Thoracic aorta (tissue), 2 donors: ENCODE measurements at regions not wholly inside any gene's neighbourhood (a gene's known extent, or its start where the extent isn't known, plus 50 kb on each side); places are given as distances from the start of the nearest gene placed in this dataset.

Source experiments
- ATAC-seq: fragments of 150-250 bp; one replicate; pipeline ENCODE4 v1.8.0; 2017; ENCODE audit warnings: low read depth; ENCODE audit not compliant: insufficient number of reproducible peaks, low FRiP score
- DNase-seq: peaks from one replicate; pipeline ENCODE4 v3.0.0-alpha.2; 2020; ENCODE audit warnings: low spot score
- H3K27ac ChIP-seq, 2 donors: fragments of 200-600 bp; sonication (generic); 1 replicate in 1 of 2; 2 replicates in 1 of 2; pipeline ENCODE4 v1.5.1; 2016; ENCODE audit warnings: mild to moderate bottlenecking in 2 of 2, moderate library complexity in 2 of 2
- H3K27me3 ChIP-seq: fragments of 200-600 bp; sonication (generic); replicated peaks from 2 replicates; pipeline ENCODE4 v1.6.0; 2016; ENCODE audit warnings: mild to moderate bottlenecking; ENCODE audit not compliant: insufficient read depth
- H3K36me3 ChIP-seq: fragments of 200-600 bp; sonication (generic); one replicate; pipeline ENCODE4 v1.5.1; 2016
- H3K4me1 ChIP-seq, 2 donors: fragments of 200-600 bp; sonication (generic); 1 replicate in 1 of 2; 2 replicates in 1 of 2; pipeline versions ENCODE4 v1.5.1 to v1.6.0; 2016; ENCODE audit warnings: low read depth in 2 of 2, mild to moderate bottlenecking in 1 of 2; ENCODE audit not compliant: control insufficient read depth in 1 of 2
- H3K4me3 ChIP-seq: fragments of 200-600 bp; sonication (generic); 2 replicates; pipeline ENCODE4 v1.5.1; 2016; ENCODE audit warnings: mild to moderate bottlenecking
- H3K9me3 ChIP-seq: fragments of 200-600 bp; sonication (generic); 2 replicates; pipeline ENCODE4 v1.5.1; 2016
- TF ChIP-seq, protein P1 (sequence below): fragments of 200-600 bp; sonication (generic); IDR thresholded peaks from one replicate; pipeline ENCODE4 v1.5.1; 2019; ENCODE audit warnings: antibody characterized with exemption

DNA sequence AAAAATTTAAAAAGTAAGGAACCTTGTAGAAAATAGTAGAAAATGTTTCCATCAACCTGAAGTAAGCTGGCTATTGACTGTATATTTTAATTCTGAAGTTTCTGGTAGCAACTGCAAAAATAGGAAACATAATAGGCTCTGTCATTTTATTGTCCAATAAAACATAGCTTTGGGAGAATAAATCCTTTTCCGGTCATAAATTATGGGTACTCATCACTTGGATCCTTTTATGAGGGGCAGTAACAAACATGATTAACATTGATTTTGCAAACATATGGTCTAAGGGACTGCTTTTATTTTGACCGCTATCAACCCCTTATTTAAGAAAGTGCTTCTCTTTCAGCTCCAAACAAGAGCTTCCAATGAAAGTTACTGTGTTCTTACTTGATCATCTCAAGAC, 495.9 kb upstream of the ANKRD30A start:
- no peaks in the 10 kb centered on the region for H3K4me1 ChIP-seq
- no peak overlapping the region for H3K4me3 ChIP-seq
- H3K27ac ChIP-seq, result no peak overlapping the region
- ATAC-seq (no peak), DNase-seq (no peak)
- no peaks in the 10 kb centered on the region for H3K9me3 ChIP-seq
- TF ChIP-seq, protein P1, sequence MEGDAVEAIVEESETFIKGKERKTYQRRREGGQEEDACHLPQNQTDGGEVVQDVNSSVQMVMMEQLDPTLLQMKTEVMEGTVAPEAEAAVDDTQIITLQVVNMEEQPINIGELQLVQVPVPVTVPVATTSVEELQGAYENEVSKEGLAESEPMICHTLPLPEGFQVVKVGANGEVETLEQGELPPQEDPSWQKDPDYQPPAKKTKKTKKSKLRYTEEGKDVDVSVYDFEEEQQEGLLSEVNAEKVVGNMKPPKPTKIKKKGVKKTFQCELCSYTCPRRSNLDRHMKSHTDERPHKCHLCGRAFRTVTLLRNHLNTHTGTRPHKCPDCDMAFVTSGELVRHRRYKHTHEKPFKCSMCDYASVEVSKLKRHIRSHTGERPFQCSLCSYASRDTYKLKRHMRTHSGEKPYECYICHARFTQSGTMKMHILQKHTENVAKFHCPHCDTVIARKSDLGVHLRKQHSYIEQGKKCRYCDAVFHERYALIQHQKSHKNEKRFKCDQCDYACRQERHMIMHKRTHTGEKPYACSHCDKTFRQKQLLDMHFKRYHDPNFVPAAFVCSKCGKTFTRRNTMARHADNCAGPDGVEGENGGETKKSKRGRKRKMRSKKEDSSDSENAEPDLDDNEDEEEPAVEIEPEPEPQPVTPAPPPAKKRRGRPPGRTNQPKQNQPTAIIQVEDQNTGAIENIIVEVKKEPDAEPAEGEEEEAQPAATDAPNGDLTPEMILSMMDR, result no peak
- no peaks in the 10 kb centered on the region for H3K36me3 ChIP-seq
- no peaks in the 10 kb centered on the region for H3K27me3 ChIP-seq

DNA sequence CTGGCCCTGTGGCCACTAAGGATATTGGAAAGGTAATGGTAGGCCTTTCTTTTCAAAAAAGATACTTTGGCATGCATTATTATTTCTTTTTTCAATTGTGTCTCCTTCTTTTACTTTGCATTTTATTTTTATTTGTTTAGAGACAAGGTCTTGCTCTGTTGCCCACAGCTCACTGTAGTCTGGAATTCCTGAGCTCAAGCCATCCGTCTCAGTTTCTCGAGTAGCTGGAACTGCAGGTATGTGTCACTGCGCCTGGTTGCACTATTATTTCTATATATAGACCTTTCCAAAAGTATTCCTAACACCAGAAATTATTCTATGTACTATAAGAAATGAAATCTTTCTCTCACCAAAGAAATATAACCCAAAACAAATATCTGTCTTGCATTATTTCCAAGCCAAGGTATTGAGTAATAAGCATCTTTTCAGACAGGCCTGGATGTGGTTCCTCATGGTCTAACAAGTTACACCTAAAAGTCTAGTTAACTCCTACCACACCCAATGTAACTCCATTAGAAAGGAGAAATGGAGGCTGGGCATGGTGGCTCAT, 500.8 kb upstream of the ANKRD30A start:
- DNase-seq (no peak), ATAC-seq (no peak)
- Histone ChIP-seq H3K4me3 (no peak overlapping the region), H3K36me3 (no peaks in the 10 kb centered on the region), H3K9me3 (no peaks in the 10 kb centered on the region), H3K27ac (no peak overlapping the region), H3K4me1 (no peaks in the 10 kb centered on the region), H3K27me3 (no peaks in the 10 kb centered on the region)
- TF ChIP-seq, protein P1, result no peak

DNA sequence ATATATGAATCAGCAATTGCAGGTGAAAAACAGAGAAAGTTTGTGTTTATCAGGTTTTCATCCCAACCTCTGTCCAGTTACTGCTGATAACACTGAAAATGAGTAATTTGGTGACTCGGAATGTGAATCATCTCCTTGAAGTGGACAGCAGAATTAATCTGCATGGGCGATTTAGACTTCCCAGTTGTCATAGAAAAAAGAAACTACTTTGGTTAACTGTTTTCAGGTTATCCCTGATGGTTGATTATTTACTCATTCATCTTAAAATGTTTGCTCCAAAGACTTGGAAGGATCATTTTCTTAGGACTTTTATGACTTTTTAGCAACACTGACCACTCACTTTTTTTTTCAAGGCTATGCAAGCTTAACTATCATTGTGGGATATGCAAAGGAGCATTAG, 504.1 kb upstream of the ANKRD30A start:
- peaks cover 4 to 8% of the 10 kb centered on the region in 2 donors for H3K4me1 ChIP-seq
- H3K27ac ChIP-seq, result no peak overlapping the region
- no peaks in the 10 kb centered on the region for H3K27me3 ChIP-seq
- H3K9me3 ChIP-seq, result no peaks in the 10 kb centered on the region
- no peak overlapping the region for H3K4me3 ChIP-seq
- no peak for DNase-seq
- no peak for ATAC-seq
- TF ChIP-seq, protein P1, result no peak
- H3K36me3 ChIP-seq, result no peaks in the 10 kb centered on the region

DNA sequence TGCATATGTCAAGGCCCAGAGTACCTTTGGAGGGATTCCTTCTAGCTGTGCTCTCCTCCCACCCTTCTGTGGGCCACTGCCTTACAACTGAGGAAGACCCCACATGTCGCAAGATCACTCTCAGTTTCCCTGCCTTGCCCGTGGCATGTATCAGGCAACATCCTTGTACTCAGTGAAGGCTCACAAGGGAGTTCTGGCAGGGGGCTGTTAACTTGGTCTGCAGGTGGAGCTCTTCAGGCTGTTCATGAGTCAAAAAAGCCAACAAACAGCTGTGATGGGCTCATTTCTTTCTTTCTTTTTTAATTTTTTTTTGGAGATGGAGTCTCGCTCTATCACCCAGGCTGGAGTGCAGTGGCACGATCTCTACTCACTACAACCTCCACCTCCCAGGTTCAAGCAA, 513.0 kb upstream of the ANKRD30A start:
- peaks cover 4 to 7% of the 10 kb centered on the region in 2 donors for H3K4me1 ChIP-seq
- TF ChIP-seq, protein P1, result no peak
- no peak overlapping the region for H3K27ac ChIP-seq
- no peak for ATAC-seq
- H3K27me3 ChIP-seq, result no peaks in the 10 kb centered on the region
- DNase-seq, result no peak
- H3K36me3 ChIP-seq, result no peaks in the 10 kb centered on the region
- no peaks in the 10 kb centered on the region for H3K9me3 ChIP-seq
- no peak overlapping the region for H3K4me3 ChIP-seq

DNA sequence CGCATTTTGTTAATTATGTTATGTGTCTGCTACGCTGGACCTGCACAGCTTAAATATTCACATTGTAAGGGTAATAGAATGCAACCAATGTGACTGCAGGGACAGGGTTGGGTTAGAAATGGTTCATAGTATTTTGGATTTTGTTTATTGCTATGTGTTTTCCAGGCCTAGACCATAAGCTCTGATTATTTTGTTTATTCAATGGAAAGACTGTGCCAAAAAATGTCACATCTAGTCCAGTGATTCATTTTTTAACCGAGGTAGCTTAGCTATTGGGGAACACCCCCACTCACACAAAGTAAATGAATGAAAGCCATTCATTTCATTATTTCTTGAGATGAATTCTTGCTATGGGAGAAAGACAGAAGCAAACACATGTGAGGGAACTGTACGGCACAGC, 516.5 kb upstream of the ANKRD30A start:
- Histone ChIP-seq H3K4me3 (no peak overlapping the region), H3K4me1 (no peaks in the 10 kb centered on the region), H3K9me3 (no peaks in the 10 kb centered on the region), H3K27me3 (no peaks in the 10 kb centered on the region), H3K36me3 (no peaks in the 10 kb centered on the region), H3K27ac (no peak overlapping the region)
- DNase-seq (no peak), ATAC-seq (no peak)
- TF ChIP-seq, protein P1, result no peak
